Kidney tubule cell (primary cell): ENCODE measurements at regions not wholly inside any gene's neighbourhood (a gene's known extent, or its start where the extent isn't known, plus 50 kb on each side); places are given as distances from the start of the nearest gene placed in this dataset.
A peak's percentile ranks its signal among the peaks of the same experiment; 100 is the strongest.
"Not testable (repeated sequence)": the region's sequence is repeated elsewhere in the genome, so short reads cannot be mapped to it uniquely, and the experiment has no call there.

Source experiments
- DNase-seq: peaks from one replicate; pipeline ENCODE4 v3.0.0-alpha.2; 2018; ENCODE audit warnings: low spot score

DNA sequence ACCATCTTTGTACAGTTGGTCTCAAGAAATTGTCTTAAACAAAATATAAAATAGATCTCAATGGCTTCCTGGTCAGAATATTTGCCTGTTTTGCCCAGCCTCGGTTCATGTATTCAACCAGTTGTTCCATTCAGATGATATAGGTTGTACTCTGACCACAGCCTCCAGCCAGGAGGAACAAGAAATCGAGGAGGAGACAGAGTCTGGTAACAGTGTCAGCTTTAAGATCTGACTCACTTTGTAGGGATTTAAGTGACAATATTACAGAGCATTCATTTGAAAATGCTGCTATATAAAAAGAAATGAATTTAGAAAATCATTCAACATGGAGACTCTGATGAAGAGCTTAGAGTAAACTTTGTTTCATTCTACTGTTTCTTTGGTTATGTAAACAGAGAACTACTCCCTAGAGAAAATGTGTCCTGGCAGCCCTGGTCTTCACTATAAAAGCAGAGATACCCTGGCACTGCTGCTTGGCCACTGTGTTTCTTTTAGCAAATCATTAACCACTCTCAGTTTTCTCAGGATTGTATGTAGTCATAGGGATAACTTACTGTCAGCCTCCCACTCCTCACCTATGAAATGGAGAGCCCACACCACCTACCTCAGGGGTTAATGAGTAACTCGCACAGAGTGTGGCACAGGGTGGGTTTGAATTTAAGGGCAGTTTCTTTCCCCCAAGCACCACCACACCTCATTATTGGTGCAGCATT, 53.5 kb downstream of the PAGE2 start:
- DNase-seq = peak; percentile 83

DNA sequence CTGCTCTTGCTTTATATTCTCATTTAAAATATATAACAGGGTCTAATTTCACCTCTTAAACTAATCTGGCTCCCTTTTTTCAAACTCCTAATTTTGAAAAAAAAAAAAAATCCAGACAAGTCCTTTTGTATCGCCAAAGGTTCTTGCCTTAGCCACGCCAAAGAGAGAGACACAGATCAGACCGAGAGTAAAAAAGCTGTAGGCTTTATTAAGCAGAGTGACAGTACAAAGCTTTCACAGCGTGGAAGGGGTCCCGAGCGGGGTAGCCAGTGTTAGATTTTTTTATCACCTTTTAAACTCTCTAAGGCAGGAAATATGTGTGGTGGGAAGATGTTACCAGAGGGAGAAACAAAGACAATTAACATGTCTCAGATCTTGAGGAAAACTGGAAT, 54.1 kb downstream of the PAGE2 start:
- peak; percentile 5 for DNase-seq

DNA sequence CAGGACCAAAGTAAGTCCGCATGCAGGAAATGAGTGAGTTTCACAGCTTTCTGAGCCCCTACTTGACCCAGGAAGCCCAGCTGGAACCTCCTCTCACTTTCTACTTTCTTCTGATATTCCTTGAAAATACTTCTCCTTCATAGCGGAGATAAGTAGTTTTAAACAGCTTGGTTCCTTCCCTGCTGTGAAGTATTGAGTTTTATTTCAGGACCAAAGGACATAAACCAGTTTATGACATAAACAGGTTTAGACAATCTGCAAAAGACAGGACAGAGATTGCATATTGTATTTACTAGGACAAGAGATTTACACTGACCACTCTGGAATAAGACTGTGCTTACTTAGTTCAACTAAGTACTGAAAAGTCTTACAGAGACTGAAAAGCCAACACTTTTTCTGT, 54.8 kb downstream of the PAGE2 start:
- DNase-seq = peak; percentile 58

DNA sequence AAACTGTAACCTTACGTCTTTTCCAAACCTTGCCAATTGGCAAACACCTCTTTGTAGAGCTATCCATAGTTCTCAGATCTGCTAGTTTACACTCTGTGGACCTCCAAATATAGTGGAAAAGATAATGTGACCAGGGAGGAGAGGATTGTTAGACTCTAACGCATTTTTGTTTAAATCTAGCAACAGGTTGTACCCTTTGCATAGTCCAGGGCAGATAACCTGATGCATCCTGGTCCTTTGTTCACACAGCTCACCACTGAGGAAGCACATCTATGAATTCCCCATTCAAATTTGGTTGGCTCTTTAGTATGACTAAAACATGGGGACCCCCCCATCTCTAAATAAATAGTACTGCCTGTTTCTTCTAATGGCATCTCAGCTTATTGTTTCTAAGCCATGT, 55.9 kb downstream of the PAGE2 start:
- no peak for DNase-seq

DNA sequence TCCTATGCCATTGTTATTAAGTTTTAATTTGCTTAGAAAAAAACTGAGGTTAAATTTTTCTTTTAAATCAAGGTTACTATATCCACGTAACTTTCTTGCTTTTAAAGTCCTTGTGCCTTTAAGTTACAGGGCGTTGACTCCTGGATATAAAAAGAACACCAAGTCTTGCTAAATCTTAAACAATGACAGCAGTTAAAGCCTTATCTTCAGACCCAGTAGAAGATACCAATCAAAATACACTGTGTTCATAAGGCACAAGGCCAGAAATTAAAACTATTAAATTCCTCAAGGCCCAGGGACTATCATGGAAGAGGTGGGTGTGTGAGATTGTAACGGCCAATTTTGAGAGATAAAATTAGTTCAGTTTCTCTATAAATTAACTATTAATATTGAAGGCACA, 60.4 kb downstream of the PAGE2 start:
- DNase-seq = no peak

DNA sequence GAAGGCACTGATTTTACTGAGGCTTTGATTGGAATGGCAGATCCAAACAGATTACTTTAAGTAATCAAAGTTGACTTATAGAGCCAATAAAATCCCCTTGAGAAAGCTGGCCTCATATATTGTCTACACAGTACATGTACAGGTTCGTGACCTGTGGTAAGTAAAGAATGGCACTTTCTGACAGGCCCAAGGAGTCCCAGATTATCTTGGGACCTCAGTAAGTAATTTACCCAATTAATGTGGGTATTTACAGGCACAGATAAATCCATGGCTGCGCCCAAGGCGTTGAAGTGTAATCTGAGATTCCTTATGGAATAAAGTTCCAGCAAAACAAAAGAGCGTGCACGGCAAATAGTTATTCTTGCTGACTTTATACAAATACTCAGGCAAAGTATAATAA, 62.4 kb downstream of the PAGE2 start:
- no peak for DNase-seq

DNA sequence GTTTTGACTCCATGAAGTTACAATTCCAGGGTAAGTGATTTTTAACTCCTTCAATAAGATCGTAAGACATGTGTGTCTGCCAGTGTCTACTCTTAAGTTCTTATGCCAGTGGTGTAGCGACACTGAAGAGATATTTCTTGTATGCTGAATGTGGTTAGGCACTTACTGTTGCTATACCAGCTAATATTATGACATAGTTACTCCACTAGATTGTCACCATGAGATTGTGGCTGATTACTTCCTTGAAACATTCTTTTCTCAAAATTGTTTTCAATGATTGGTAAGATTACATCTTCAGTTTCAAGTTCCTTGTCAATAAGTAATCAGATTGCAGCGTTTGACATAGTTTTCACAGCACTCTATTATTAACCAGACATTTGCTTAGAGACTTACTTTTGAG, 60.6 kb upstream of the PAGE5 start:
- peak; percentile 74 for DNase-seq

DNA sequence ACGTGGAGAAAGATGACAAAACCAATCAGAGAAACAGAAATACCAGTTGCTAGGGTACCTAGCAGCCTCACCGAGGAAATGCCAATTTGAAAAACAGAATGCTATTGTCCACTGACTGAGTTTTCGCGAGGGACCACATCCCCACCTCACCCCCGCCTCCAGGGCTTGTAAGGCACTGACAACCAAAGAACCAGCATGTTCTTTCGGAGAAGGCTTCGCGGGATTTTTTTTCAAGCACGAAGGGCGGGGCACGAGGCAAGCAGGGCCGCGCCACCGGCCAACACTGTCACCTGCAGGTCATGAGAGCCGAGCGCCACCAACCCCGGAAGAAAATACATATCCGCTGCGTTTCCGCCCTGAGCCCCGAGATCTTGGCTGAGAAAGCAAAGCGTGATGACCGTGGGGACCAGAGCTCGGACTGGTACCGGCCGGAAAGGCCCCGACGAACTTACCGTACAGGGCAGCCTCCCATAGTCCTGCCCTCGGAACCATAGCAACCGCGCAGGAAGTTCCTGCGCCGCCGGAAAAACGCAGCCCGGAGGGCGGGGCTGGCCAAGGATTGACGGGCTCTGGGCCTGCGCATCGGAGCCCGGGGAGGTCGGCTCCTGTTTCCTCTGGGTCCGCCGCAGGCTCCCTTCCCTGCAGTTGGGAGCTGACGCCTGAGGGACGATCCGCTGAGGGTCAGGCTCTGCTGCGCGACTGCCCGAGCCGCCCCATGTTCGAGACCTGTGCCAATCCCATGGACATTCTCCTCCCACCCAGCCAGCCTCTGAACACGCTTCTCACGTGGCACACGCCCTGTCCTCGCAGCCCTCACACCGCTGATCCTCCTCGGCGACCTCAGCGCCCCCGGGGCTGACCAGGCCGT, 59.2 kb upstream of the PAGE5 start:
- DNase-seq = peak; percentile 91

DNA sequence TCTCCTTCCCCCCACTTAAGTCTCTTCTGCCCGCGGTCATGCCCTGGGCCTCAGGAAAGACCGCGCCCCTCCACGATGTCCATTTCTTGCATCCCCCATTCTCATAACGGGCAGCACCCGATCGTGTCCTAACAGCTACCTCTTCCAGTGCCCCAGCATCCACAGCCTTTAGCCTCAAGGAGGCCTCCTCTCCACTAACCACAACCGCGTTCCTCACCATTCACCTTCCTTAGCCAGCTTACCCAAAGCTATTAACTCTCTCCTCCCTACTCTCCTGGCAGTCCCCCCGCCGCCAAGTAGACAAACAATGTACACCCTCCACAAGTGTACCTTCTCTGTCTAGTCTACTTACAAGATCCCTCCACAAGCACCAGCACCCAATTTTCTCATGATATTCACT, 58.6 kb upstream of the PAGE5 start:
- DNase-seq = peak; percentile 24

DNA sequence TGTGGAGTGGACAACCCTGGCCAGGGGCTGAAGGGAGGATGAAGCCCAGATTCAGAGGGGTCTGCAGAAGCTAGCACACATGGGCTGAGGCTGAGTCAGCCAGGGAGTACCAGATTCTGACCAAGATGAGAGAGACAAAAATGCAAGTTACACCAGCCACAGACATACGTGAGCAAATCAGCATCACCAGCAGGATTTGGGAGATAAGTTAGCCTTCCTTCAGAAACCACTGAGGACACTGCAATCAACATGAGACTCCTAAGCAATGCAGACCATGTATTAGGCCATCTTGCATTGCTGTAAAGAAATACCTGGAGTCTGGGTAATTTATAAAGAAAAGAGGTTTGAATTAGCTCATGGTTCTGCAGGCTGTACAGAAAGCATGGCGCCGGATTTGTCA, 57.0 kb upstream of the PAGE5 start:
- DNase-seq = no peak

DNA sequence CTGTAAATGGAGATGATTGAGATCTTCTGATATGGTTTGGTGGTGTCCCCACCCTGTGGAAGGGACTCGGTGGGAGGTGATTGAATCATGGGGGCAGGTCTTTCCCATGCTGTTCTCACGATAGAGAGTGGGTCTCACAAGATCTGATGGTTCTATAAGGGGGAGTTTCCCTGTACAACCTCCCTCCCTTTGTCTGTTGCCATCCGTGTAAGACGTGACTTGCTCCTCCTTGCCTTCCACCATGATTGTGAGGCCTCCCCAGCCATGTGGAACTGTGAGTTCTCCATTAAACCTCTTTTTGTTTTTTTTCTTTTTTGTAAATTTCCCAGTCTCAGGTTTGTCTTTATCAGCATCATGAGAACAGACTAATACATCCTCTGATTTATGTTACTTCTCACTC, 55.1 kb upstream of the PAGE5 start:
- DNase-seq = not testable (repeated sequence)

DNA sequence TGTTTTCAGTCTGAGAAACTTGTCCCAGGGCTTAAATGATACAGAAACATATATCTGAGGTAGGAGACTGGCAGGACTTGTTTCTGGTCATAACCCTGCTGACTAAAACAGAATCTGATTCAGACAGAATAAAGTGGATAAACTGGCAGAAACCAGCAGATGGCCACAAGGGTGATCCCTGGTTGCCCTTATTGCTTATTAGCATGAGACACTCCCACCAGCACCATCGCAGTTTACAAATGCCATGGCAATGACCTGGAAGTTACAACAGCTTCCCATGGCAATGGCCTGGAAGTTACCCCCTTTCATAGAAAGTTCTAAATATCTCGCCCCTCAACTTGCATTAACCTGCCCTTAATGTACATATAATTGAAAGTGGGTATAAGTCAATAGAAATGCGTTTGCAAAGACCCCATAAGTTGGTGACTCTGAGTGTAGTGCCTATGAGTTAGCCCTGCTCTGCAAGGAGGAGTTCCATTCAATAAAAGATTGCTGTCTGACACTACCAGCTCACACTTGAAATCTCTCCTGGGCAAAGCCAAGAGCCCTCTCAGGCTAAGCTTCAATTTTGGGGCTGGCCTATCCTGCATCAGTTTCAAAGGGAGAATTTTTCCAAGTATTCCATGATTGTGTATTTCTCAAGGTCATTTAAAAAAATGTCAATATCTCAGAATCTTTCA, 52.9 kb upstream of the PAGE5 start:
- peak; percentile 46 for DNase-seq

DNA sequence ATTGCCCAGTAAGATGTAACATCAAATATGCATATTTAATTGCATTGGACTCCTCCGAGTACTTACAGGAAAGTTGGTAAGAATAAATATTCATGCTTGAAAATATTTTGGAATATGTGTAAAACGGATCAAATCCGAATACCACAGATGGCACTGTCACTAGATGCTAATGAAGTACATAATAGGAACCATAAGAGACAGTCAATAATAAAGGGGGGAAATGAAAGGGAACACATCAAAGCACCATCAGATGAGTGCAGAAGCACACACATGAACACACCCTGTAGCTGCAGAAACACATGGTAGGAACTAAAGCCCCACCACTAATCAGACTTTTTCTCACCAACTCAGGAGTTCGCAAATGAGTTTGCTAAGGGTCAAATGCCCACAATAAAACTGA, 52.2 kb upstream of the PAGE5 start:
- DNase-seq = no peak

DNA sequence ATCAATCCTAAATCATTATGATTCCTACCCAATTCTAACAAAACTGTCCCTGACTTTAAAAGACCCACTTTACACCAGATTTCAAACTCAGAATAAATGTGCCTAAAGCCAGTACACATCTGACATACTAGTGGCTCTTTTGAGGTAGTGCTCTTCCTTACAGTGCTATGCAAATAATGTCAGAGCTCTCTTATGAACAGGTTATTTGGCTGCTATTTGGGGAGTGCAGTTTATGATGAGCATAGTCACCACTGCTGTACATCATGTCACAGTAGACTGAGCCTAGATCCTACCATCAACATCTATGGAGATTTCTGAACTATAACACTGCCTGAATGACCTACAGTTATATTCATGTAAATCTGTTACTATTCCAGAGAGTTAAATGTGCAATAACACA, 50.4 kb upstream of the PAGE5 start:
- no peak for DNase-seq
